ENCODE measurements at regions not wholly inside any gene's neighbourhood (a gene's known extent, or its start where the extent isn't known, plus 50 kb on each side); places are given as distances from the start of the nearest gene placed in this dataset.

- no peak for TF ChIP-seq CTCF (IDR thresholded peaks at IDR 0.05; ENCODE audit: extremely low read depth, missing control alignments)
- no peak for DNase-seq (ENCODE audit: low spot score)
Measured at GRCh38 chr3:176583956-176584355, 613.3 kb downstream of the TBL1XR1 start.

GRCh38 chr3:176581589-176581988 is 615.7 kb downstream of the TBL1XR1 start:
- no peak for TF ChIP-seq CTCF (IDR thresholded peaks at IDR 0.05; ENCODE audit: extremely low read depth, missing control alignments)

GRCh38 chr3:176579711-176580185 is 617.5 kb downstream of the TBL1XR1 start:
- no peak for TF ChIP-seq CTCF (IDR thresholded peaks at IDR 0.05; ENCODE audit: extremely low read depth, missing control alignments)
- no peak for DNase-seq (ENCODE audit: low spot score)

More at GRCh38 chr3:176581589-176581988, 615.7 kb downstream of the TBL1XR1 start:
- DNase-seq (ENCODE audit: low spot score): no peak

GRCh38 chr3:176578316-176578715 is 619.0 kb downstream of the TBL1XR1 start:
- DNase-seq (ENCODE audit: low spot score): no peak
- no peak for TF ChIP-seq CTCF (IDR thresholded peaks at IDR 0.05; ENCODE audit: extremely low read depth, missing control alignments)

GRCh38 chr3:176577447-176577846 is 619.8 kb downstream of the TBL1XR1 start:
- no peak for DNase-seq (ENCODE audit: low spot score)
- no peak for TF ChIP-seq CTCF (IDR thresholded peaks at IDR 0.05; ENCODE audit: extremely low read depth, missing control alignments)

GRCh38 chr3:176574786-176575185 is 622.5 kb downstream of the TBL1XR1 start:
- TF ChIP-seq CTCF (IDR thresholded peaks at IDR 0.05; ENCODE audit: extremely low read depth, missing control alignments): no peak
- no peak for DNase-seq (ENCODE audit: low spot score)

GRCh38 chr3:176571926-176572325 is 625.4 kb downstream of the TBL1XR1 start:
- no peak for DNase-seq (ENCODE audit: low spot score)
- TF ChIP-seq CTCF (IDR thresholded peaks at IDR 0.05; ENCODE audit: extremely low read depth, missing control alignments): no peak
